ENCODE measurements at regions not wholly inside any gene's neighbourhood (a gene's known extent, or its start where the extent isn't known, plus 50 kb on each side); places are given as distances from the start of the nearest gene placed in this dataset.

- intact Hi-C loops (cut with DNase I), result no loop called here
- no peak for DNase-seq (ENCODE audit: low spot score)
Measured at GRCh38 chr15:31814082-31814481, 216.2 kb upstream of the CHRNA7 start.

DNA sequence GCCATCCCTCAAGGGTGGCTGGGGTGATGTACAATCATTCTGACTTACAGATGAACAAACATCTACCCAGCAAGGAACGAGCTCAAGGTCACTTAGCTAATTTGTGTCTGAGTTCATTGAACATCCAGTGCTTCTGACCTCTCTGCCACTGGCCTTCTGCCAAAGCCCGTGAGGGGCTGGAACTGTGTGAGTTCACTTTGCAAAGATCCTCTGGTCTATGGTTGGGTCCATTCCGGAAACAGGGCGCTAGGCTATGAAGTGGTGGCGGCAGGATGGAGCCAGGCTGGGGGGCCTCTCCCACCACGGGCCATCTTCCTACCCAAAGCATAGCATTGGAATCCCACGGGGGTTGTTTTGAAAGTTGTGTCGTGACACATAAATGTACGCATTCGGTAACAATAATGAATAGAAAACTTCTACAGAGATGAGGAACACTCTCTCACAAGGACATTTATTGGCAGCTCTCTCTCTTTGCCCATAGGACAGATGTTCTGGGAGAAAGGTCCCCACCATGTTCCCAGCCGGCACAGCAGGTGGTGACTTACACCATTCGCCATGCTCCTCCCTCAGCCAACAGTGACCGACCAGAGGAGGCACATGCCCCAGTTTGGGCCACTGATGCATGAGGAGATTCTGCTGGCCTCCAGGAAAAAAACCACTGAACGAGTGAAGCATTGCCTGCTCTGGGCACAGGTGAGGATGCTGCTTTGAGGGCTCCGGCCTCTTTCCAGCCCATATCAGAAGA, 214.7 kb upstream of the CHRNA7 start:
- intact Hi-C loops (cut with DNase I), result no loop called here
- no peak for DNase-seq (ENCODE audit: low spot score)

GRCh38 chr15:31822463-31822862, 207.9 kb upstream of the CHRNA7 start:
- intact Hi-C loops (cut with DNase I), result no loop called here

GRCh38 chr15:31824024-31824423, 206.3 kb upstream of the CHRNA7 start:
- no peak for DNase-seq (ENCODE audit: low spot score)
- intact Hi-C loops (cut with DNase I), result no loop called here

More at GRCh38 chr15:31822463-31822862, 207.9 kb upstream of the CHRNA7 start:
- no peak for DNase-seq (ENCODE audit: low spot score)

DNA sequence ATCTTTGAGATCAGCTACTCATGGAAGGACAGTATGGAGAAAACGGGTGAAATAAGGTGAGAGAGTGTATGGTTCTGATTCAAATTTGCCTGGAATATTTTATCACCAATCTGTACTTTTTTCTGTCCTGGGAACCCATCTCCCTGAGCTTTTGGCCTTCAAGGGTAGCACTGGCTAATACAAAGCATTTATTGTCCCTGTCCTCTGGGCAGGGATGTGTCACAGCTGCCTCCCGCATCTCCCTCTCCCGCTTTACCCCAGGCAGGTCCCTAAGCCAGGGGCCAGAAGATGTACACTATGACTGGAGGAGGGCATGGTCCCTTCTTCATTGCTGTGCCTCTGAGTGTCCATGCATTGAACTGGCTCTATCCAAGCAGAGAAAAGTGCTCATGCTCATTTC, 201.7 kb upstream of the CHRNA7 start:
- intact Hi-C loops (cut with DNase I), result no loop called here
- DNase-seq (ENCODE audit: low spot score), result no peak

DNA sequence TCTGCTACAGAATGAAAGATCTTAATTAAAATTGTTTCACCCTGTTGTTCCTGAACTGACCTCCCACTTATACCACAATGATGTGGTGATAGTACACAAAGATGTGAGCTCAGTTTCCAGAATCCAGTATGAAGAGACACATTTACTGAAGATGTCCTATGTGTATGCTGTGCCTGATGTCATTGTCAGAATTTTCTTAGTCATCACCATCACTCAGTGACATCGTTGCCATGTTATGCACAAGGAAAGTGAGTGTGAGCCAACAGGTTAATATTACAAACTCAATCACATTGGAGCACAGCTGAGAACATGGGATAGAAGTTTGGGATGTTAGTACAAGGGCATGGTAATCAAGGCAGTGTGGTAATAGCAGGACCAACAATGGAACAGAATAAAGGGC, 199.7 kb upstream of the CHRNA7 start:
- DNase-seq (ENCODE audit: low spot score), result no peak
- intact Hi-C loops (cut with DNase I), result no loop called here

DNA sequence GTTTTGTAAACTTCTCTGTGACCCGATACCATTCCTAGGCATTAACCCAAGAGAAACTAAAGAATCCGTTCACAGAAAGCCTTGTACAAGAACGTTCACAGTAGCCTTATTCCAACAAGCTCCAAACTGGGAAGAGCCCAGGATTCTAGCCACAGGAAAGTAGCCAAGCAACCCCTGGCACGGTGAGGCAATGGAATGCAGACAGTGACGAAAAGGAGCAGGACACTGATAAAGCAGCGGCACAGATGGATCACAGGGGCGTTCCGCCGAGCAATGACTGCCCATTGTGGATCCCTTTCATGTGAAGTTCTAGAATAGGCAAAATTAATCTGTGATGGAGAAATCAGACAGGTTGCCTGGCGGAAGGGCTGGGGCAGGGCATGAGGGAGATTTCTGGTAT, 198.7 kb upstream of the CHRNA7 start:
- DNase-seq (ENCODE audit: low spot score), result no peak
- intact Hi-C loops (cut with DNase I), result no loop called here

- no peak for DNase-seq (ENCODE audit: low spot score)
- intact Hi-C loops (cut with DNase I), result no loop called here
Measured at GRCh38 chr15:31834654-31835053, 195.7 kb upstream of the CHRNA7 start.

GRCh38 chr15:31839388-31839787, 190.9 kb upstream of the CHRNA7 start:
- intact Hi-C loops (cut with DNase I), result no loop called here
- no peak for DNase-seq (ENCODE audit: low spot score)

DNA sequence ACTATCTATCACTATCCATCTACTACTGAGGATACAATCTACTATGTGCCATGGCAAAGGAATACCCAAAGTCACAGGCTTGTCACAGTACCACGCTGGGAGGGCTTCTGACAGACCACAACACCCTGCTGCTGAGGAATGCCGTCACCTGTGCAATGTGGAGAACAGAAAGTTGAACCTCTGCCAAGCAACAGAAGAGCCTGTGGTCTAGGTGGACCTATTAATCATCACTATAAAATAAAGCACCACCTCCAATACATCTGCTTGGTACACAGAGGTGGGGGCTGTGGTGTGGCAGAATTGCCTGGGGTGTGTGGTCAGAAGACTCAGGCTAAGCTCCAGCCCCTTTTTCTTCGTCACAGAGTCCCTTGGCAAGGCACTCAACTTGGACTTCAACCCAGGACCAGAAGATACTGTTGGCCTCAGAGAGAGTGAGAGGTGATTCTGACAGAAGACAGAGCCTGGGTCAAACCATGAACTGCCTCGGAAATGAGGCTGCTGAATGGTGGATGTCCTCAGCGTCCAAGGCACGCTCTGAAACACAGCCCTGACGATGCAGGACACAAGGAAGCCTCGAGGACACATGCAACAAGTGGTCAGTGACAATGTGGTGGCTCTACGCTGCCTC, 189.4 kb upstream of the CHRNA7 start:
- intact Hi-C loops (cut with DNase I), result no loop called here
- DNase-seq (ENCODE audit: low spot score), result no peak

- DNase-seq (ENCODE audit: low spot score), result no peak
- intact Hi-C loops (cut with DNase I), result no loop called here
Measured at GRCh38 chr15:31842532-31843195, 187.7 kb upstream of the CHRNA7 start.

DNA sequence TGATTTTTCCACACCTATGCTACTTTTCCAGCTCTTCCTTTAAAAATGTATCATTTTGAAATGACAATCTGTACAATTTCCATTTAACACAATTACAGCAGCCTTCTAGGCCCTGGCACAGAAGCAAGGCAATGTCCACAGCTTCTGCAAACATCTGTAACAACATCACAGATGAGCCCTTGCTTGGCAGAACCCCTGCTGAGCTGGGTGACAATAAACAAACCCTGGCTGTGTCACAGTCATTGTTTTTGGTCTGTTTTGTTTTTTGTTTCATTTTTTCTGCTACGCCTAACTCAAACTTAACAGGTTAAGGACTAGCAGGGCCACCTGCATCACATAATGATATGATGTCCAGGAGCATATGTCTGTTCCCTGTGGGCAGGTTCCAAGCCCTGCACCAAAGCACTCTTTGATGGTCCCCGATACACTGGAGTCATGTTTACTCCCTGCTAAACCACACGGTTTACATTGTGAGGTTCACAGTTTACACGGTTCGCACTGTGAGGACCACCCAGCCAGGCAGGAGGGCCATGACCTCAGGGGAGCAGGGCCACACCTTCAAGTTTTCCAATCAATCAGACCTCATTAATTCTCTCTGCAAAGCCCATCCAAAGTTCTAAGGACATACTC, 186.8 kb upstream of the CHRNA7 start:
- intact Hi-C loops (cut with DNase I), result no loop called here
- no peak for DNase-seq (ENCODE audit: low spot score)

DNA sequence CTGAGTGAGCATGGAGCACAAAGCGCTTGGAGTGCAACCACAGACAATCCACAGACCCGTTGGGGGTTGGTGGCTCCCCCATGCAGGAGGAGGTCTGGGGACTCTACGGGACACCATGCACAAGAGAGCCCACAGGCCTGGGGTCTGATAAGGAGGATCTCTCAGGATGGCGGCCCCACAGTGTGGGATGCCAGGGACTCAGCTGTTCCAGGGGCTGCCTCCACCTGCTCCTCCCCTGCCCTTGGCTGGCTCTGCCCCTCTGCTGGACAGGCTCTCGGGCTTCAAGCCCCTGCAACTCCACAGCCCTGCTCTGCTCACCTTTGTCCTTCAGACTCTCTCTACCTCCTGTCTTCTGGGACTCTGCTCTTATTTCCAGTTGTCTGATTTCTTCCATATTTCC, 184.5 kb upstream of the CHRNA7 start:
- no peak for DNase-seq (ENCODE audit: low spot score)
- intact Hi-C loops (cut with DNase I), result no loop called here

GRCh38 chr15:31847961-31848360, 182.4 kb upstream of the CHRNA7 start:
- DNase-seq (ENCODE audit: low spot score), result no peak
- intact Hi-C loops (cut with DNase I), result no loop called here

- no peak for DNase-seq (ENCODE audit: low spot score)
- intact Hi-C loops (cut with DNase I), result no loop called here
Measured at GRCh38 chr15:31848621-31849020, 181.7 kb upstream of the CHRNA7 start.

DNA sequence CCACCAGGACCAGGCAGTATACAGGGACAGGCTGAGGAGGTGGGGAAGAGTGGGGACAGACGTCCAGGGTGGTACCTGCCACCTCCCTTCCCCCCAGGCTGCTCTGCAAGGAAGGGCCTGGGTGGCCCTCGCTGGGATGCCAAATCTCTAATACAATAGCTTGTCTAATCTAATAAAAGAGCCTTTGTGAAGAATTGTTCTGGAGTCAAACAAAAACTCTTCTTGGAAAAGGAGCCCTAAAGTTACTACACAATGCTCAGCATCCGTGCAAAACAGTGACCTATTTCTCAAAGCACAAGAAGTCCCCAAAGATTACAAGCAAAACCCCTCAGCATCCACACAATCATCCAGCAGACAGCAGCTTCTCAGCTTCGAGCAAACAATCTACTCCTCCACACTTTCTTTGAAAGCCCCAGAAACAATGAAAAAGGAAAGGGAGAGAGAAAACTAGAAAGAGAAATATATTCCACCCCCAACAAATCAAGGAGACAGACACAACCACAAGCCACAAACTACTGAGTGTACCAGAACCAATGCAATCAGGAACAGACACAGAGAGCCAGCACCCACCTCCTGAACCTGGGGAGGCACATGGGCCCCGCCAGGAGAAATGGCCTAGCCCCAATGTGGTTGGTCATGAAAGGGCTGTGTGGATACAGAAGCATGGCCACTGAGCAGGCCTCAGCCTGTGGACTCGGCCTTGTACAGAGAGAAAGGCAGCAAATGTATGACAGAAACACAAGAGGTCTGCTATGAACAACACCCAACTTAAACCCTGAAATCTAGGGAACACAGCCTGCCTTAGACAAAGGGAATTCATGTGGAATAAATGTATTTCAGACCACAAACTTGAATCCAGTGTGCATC, 177.1 kb upstream of the CHRNA7 start:
- no peak for DNase-seq (ENCODE audit: low spot score)
- intact Hi-C loops (cut with DNase I), result no loop called here

- intact Hi-C loops (cut with DNase I), result no loop called here
- no peak for DNase-seq (ENCODE audit: low spot score)
Measured at GRCh38 chr15:31856581-31856980, 173.7 kb upstream of the CHRNA7 start.

DNA sequence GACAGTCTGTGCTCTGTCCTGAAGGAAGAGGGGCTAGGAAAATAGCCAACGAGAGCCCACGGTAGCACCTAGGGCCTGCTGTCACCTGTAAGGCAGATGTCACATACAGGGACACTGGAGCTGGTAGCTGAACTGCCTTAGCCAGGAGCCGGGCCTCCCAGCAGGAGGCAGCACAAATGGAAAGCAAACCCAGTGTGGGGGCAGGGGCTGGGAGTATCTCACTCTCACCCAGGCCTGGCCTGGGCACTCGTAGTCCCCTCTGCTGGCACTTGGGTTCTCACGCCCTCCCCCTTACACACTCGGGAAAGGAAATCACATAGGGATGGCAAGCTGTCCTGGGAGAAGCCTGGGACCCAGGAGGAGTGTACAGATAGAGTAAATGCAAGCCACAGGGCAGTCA, 173.1 kb upstream of the CHRNA7 start:
- intact Hi-C loops (cut with DNase I), result no loop called here
- DNase-seq (ENCODE audit: low spot score), result no peak

GRCh38 chr15:31858026-31858425, 172.3 kb upstream of the CHRNA7 start:
- intact Hi-C loops (cut with DNase I), result no loop called here
- no peak for DNase-seq (ENCODE audit: low spot score)

Data from posterior vena cava (tissue), 2 donors.